GM12801 (cell line): ENCODE measurements at regions not wholly inside any gene's neighbourhood (a gene's known extent, or its start where the extent isn't known, plus 50 kb on each side); places are given as distances from the start of the nearest gene placed in this dataset.

Experiments used
- CTCF ChIP-seq: IDR thresholded peaks from one replicate; pipeline ENCODE4 v1.5.1; 2011; ENCODE audit warnings: control low read depth; ENCODE audit not compliant: insufficient read length; ENCODE audit errors: extremely low read depth

- no peak for TF ChIP-seq CTCF
Observed at GRCh38 chr1:88058205-88058604, 625.9 kb upstream of the PKN2 start.

- TF ChIP-seq CTCF = no peak
Observed at GRCh38 chr1:88060112-88060673, 623.9 kb upstream of the PKN2 start.

- TF ChIP-seq CTCF = no peak
Observed at GRCh38 chr1:88060750-88061491, 623.2 kb upstream of the PKN2 start.

DNA sequence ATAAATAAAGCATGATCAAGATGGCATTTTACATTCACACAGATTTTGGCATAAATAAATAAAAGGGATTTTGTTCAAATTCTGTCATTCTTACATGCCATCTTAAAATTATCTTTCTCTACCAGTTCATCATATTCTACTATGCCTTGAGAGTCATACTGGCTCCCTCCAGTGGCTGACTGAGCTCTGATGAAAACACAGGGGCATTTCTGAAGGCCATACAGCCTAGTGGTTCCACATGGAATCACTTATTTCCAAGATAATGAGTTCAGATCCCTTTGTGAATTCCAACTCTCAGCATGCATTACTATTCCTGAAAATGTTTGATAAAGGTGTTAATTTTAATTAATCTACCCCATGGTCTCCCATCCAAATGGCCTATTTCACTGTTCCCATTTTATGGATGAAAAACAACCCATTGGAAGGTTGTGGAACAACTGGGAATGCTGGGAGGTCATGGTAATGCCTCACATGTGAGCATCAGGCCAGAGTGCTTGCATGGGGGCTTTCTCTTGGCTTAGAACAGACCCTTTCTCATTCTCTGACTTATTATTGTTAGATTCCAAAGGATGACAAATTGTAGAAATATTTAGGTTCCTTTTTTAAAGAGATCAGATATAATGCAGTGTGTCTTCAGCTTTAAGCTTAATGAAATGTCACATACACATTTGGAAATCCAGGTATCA lies 622.4 kb upstream of the PKN2 start:
- no peak for TF ChIP-seq CTCF

DNA sequence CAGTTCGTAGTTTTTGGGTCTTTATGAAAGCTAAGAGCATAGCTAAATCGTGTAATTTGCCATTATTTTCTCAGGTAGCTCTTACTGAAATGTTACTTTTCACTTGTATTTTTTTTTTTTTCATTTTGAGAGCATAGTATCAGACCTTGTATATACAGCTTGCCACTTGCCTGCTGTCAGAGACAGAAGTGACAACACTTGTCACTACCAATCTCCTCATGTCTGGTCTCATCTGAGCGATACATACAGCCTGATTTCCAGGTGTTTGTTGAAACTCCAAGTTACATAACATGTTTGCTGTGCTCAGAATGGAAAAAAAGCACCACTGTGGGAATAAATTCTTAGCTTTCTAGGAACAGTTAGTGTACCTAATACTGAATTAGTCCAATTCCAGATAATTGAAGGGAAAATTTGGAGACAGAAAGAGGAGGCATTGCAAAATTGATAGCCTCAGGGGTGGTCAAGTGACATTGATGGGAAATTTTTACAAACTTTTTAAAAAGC lies 621.4 kb upstream of the PKN2 start:
- no peak for TF ChIP-seq CTCF

- TF ChIP-seq CTCF = no peak
Observed at GRCh38 chr1:88063605-88064004, 620.5 kb upstream of the PKN2 start.

DNA sequence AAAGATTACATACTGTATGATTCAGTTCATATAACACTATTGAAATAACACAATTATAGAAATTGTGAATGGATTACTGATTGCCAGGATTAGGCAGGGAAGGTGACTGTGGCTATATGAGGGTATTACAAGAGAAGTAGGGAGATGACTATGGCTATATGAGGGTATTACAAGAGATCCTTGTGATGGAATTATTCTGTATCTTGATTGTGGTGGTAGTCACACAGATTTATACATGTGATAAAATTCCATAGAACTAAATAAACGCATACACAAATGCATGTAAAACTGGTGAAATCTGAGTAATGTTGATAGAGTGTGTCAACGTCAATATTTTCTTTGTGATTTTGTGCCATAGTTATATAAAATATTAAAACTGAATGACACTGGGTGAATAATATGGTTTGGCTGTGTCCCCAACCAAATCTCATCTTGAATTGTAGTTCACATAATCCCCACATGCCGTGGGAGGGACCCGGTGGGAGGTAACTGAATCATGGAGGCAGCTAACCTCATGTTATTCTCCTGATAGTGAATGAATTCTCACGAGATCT lies 615.6 kb upstream of the PKN2 start:
- TF ChIP-seq CTCF = no peak
